Hepatocyte (in vitro differentiated cells): ENCODE measurements at regions not wholly inside any gene's neighbourhood (a gene's known extent, or its start where the extent isn't known, plus 50 kb on each side); places are given as distances from the start of the nearest gene placed in this dataset.
"Not testable (repeated sequence)": the region's sequence is repeated elsewhere in the genome, so short reads cannot be mapped to it uniquely, and the experiment has no call there.

ENCODE experiments used
- DNase-seq: peaks from one replicate; pipeline ENCODE4 v3.0.0-alpha.2; 2016; ENCODE audit warnings: low spot score
- H2AFZ ChIP-seq: fragments of 200-600 bp; sonication (generic); 2 replicates; pipeline ENCODE4 v1.6.0; 2016; ENCODE audit warnings: antibody characterized with exemption, mild to moderate bottlenecking
- H3K27ac ChIP-seq: fragments of 200-600 bp; sonication (generic); 2 replicates; pipeline ENCODE4 v1.5.1; 2016; ENCODE audit warnings: mild to moderate bottlenecking
- H3K27me3 ChIP-seq: fragments of 200-600 bp; sonication (generic); 2 replicates; pipeline ENCODE4 v1.6.1; 2016
- H3K36me3 ChIP-seq: fragments of 200-600 bp; sonication (generic); replicated peaks from 2 replicates; pipeline ENCODE4 v1.5.1; 2016; ENCODE audit warnings: low read depth; ENCODE audit not compliant: insufficient read depth
- H3K4me1 ChIP-seq: fragments of 200-600 bp; sonication (generic); 2 replicates; pipeline ENCODE4 v1.5.1; 2016; ENCODE audit warnings: mild to moderate bottlenecking, moderate library complexity; ENCODE audit not compliant: insufficient read depth
- H3K4me2 ChIP-seq: fragments of 200-600 bp; sonication (generic); 2 replicates; pipeline ENCODE4 v1.6.0; 2016
- H3K4me3 ChIP-seq: fragments of 200-600 bp; sonication (generic); 2 replicates; pipeline ENCODE4 v1.5.1; 2016; ENCODE audit warnings: mild to moderate bottlenecking
- H3K79me2 ChIP-seq: fragments of 200-600 bp; sonication (generic); 2 replicates; pipeline ENCODE4 v1.6.0; 2017; ENCODE audit warnings: mild to moderate bottlenecking
- H3K9me2 ChIP-seq: fragments of 200-600 bp; sonication (generic); replicated peaks from 2 replicates; pipeline ENCODE4 v1.6.0; 2017; ENCODE audit warnings: mild to moderate bottlenecking; ENCODE audit not compliant: insufficient read depth
- H3K9me3 ChIP-seq: fragments of 200-600 bp; sonication (generic); 2 replicates; pipeline ENCODE4 v1.5.1; 2016; ENCODE audit warnings: low read depth, mild to moderate bottlenecking
- H4K20me1 ChIP-seq: fragments of 200-600 bp; sonication (generic); 2 replicates; pipeline ENCODE4 v1.6.0; 2016; ENCODE audit warnings: mild to moderate bottlenecking; ENCODE audit not compliant: insufficient read depth, poor library complexity, severe bottlenecking
- EZH2 ChIP-seq: fragments of 200-600 bp; sonication (generic); IDR thresholded peaks from 2 replicates; pipeline ENCODE4 v1.6.1; 2016; ENCODE audit warnings: antibody characterized with exemption, mild to moderate bottlenecking, borderline replicate concordance
- EZH2phosphoT487 ChIP-seq: fragments of 200-600 bp; sonication (generic); IDR thresholded peaks from one replicate; pipeline ENCODE4 v1.6.1; 2018; ENCODE audit warnings: antibody characterized with exemption, mild to moderate bottlenecking, low read depth, moderate library complexity; ENCODE audit not compliant: unreplicated experiment, severe bottlenecking
- WGBS: methylation state at CpG from one replicate; pipeline ENCODE4 v1.1.6; 2016; ENCODE audit warnings: low lambda C conversion rate; ENCODE audit errors: missing lambda C conversion rate; 5-methylcytosine and 5-hydroxymethylcytosine counted together
- TF ChIP-seq, protein P1 (sequence below): fragments of 200-600 bp; sonication (generic); IDR thresholded peaks from 2 replicates; pipeline ENCODE4 v1.5.1; 2016; ENCODE audit warnings: antibody characterized with exemption, mild to moderate bottlenecking; ENCODE audit not compliant: poor library complexity

GRCh38 chr6:10177704-10178103 is 237.2 kb downstream of the TFAP2A start:
- TF ChIP-seq EZH2: no peak
- TF ChIP-seq, protein P1, sequence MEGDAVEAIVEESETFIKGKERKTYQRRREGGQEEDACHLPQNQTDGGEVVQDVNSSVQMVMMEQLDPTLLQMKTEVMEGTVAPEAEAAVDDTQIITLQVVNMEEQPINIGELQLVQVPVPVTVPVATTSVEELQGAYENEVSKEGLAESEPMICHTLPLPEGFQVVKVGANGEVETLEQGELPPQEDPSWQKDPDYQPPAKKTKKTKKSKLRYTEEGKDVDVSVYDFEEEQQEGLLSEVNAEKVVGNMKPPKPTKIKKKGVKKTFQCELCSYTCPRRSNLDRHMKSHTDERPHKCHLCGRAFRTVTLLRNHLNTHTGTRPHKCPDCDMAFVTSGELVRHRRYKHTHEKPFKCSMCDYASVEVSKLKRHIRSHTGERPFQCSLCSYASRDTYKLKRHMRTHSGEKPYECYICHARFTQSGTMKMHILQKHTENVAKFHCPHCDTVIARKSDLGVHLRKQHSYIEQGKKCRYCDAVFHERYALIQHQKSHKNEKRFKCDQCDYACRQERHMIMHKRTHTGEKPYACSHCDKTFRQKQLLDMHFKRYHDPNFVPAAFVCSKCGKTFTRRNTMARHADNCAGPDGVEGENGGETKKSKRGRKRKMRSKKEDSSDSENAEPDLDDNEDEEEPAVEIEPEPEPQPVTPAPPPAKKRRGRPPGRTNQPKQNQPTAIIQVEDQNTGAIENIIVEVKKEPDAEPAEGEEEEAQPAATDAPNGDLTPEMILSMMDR: no peak
- no peak for TF ChIP-seq EZH2phosphoT487

DNA sequence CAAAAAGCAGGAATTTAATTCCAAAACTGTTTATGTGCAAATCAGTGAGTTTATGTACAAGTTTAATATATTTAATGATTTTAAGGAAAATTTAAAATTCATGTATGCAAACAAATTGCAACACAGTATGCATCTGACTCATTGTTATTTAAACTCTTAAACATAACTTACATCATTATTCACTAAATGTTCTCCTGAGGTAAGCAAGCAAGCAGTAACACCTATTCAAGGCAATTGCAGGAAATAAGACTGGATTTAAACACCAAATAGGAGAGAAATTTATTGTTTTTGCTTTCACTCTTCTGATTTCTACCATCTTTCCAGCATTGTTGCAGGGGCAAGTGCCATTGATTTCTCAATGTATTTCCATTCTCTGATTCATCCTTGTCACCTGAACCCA is 239.5 kb downstream of the TFAP2A start:
- Histone ChIP-seq H3K79me2 (no peaks in the 10 kb centered on the region), H3K9me3 (no peaks in the 10 kb centered on the region), H3K27ac (no peak overlapping the region), H2AFZ (no peak overlapping the region), H3K4me3 (no peak overlapping the region), H3K27me3 (no peaks in the 10 kb centered on the region), H4K20me1 (no peaks in the 10 kb centered on the region), H3K36me3 (no peaks in the 10 kb centered on the region), H3K4me1 (no peaks in the 10 kb centered on the region), H3K4me2 (no peak overlapping the region), H3K9me2 (no peaks in the 10 kb centered on the region)
- no peak for DNase-seq
- TF ChIP-seq EZH2phosphoT487: no peak

More at GRCh38 chr6:10177704-10178103, 237.2 kb downstream of the TFAP2A start:
- no peaks in the 10 kb centered on the region for H3K4me1 ChIP-seq
- no peak overlapping the region for H3K27ac ChIP-seq
- no peak overlapping the region for H3K4me3 ChIP-seq
- H2AFZ ChIP-seq: no peak overlapping the region
- no peak overlapping the region for H3K4me2 ChIP-seq
- H3K79me2 ChIP-seq: no peaks in the 10 kb centered on the region
- H3K9me2 ChIP-seq: no peaks in the 10 kb centered on the region
- no peaks in the 10 kb centered on the region for H3K9me3 ChIP-seq
- no peaks in the 10 kb centered on the region for H4K20me1 ChIP-seq
- H3K36me3 ChIP-seq: no peaks in the 10 kb centered on the region
- no peaks in the 10 kb centered on the region for H3K27me3 ChIP-seq
- DNase-seq: no peak

DNA sequence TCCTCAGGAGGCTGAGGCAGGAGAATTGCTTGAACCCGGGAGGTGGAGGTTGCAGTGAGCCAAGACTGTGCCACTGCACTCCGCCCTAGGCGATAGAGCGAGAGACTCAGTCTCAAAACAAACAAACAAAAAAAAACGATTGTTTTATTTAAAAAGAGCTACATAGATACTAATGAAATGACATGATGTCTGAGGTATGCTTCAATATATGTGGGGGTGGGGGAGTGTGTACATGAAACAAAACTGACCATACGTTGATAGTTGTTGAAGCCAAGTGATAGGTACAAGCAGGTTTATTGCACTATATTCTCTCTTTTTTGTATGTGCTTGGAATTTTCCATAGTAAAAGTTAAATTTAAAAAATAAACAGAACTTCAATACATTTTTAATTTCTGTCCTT is 240.1 kb downstream of the TFAP2A start:
- 81% methylated on average over 6 of the region's 6 CpGs for WGBS
- no peaks in the 10 kb centered on the region for H3K27me3 ChIP-seq

GRCh38 chr6:10174056-10174455 is 240.8 kb downstream of the TFAP2A start:
- H3K27me3 ChIP-seq: no peaks in the 10 kb centered on the region
- no peaks in the 10 kb centered on the region for H3K9me2 ChIP-seq
- no peak overlapping the region for H3K27ac ChIP-seq
- no peak overlapping the region for H2AFZ ChIP-seq
- no peaks in the 10 kb centered on the region for H3K36me3 ChIP-seq
- no peak for DNase-seq
- no peaks in the 10 kb centered on the region for H3K9me3 ChIP-seq
- TF ChIP-seq EZH2 (no peak), EZH2phosphoT487 (no peak)
- TF ChIP-seq, protein P1: no peak
- H3K79me2 ChIP-seq: no peaks in the 10 kb centered on the region
- H3K4me2 ChIP-seq: no peak overlapping the region
- no peaks in the 10 kb centered on the region for H4K20me1 ChIP-seq
- no peak overlapping the region for H3K4me3 ChIP-seq
- 92% methylated on average over 3 of the region's 3 CpGs for WGBS
- no peaks in the 10 kb centered on the region for H3K4me1 ChIP-seq

More for the DNA sequence above, 240.1 kb downstream of the TFAP2A start:
- H3K4me2 ChIP-seq: no peak overlapping the region
- no peak for DNase-seq
- no peaks in the 10 kb centered on the region for H3K36me3 ChIP-seq
- TF ChIP-seq EZH2phosphoT487 (no peak), EZH2 (no peak)
- no peaks in the 10 kb centered on the region for H3K79me2 ChIP-seq
- no peak overlapping the region for H3K27ac ChIP-seq
- H2AFZ ChIP-seq: no peak overlapping the region
- no peaks in the 10 kb centered on the region for H3K4me1 ChIP-seq
- H3K4me3 ChIP-seq: no peak overlapping the region
- H4K20me1 ChIP-seq: no peaks in the 10 kb centered on the region
- no peaks in the 10 kb centered on the region for H3K9me2 ChIP-seq
- H3K9me3 ChIP-seq: no peaks in the 10 kb centered on the region

DNA sequence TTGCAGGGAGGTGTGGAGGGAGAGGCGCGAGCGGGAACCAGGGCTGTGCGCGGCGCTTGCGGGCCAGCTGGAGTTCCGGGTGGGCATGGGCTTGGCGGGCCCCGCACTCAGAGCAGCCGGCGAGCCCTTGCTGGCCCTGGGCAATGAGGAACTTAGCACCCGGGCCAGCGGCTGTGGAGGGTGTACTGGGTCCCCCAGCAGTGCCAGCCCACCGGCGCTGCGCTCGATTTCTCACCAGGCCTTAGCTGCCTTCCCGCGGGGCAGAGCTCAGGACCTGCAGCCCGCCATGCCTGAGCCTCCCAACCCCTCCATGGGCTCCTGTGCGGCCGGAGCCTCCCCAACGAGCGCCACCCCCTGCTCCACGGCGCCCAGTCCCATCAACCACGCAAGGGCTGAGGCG is 243.2 kb downstream of the TFAP2A start:
- not testable (repeated sequence) for H3K4me1 ChIP-seq, H3K4me3 ChIP-seq, H2AFZ ChIP-seq, H3K27me3 ChIP-seq, H3K79me2 ChIP-seq, H3K9me2 ChIP-seq, H4K20me1 ChIP-seq, H3K9me3 ChIP-seq, H3K36me3 ChIP-seq, H3K27ac ChIP-seq, DNase-seq, H3K4me2 ChIP-seq
- WGBS: over 99% methylated on average over 19 of the region's 29 CpGs
